Erythroblast (primary cell): ENCODE measurements at regions not wholly inside any gene's neighbourhood (a gene's known extent, or its start where the extent isn't known, plus 50 kb on each side); places are given as distances from the start of the nearest gene placed in this dataset.

Experiments used
- DNase-seq, 2 experiments: peaks; one replicate each; lab custom pipeline; 2025; lab: John Stamatoyannopoulos, UW
- GATA1 ChIP-seq: IDR thresholded peaks from 2 replicates; pipeline ENCODE4 v1.6.1; 2011; ENCODE audit warnings: low read depth, mild to moderate bottlenecking, control low read depth, low read length, moderate library complexity
- POLR2A ChIP-seq: IDR thresholded peaks from 2 replicates; pipeline ENCODE4 v1.6.1; 2011; ENCODE audit warnings: mild to moderate bottlenecking, low read length

- TF ChIP-seq POLR2A (no peak), GATA1 (no peak)
- DNase-seq = no peak
Observed at GRCh38 chr16:85476389-85476788, 136.7 kb upstream of the GSE1 start.

GRCh38 chr16:85477801-85478363 lies 135.2 kb upstream of the GSE1 start:
- no peak for DNase-seq
- no peak for TF ChIP-seq POLR2A
- no peak for TF ChIP-seq GATA1

GRCh38 chr16:85479972-85480726 lies 133.0 kb upstream of the GSE1 start:
- no peak for TF ChIP-seq POLR2A
- no peak for TF ChIP-seq GATA1
- peak; percentile 39 to 48 for DNase-seq

- DNase-seq = no peak
- TF ChIP-seq GATA1 (no peak), POLR2A (no peak)
Observed at GRCh38 chr16:85480727-85481101, 132.4 kb upstream of the GSE1 start.

GRCh38 chr16:85481206-85481605 lies 131.9 kb upstream of the GSE1 start:
- no peak for DNase-seq
- TF ChIP-seq POLR2A (no peak), GATA1 (no peak)

- TF ChIP-seq POLR2A = no peak
- TF ChIP-seq GATA1 = no peak
- DNase-seq = no peak
Observed at GRCh38 chr16:85481738-85482137, 131.4 kb upstream of the GSE1 start.

GRCh38 chr16:85483424-85483823 lies 129.7 kb upstream of the GSE1 start:
- no peak for TF ChIP-seq GATA1
- no peak for TF ChIP-seq POLR2A
- DNase-seq = no peak

- DNase-seq = no peak
- TF ChIP-seq POLR2A (no peak), GATA1 (no peak)
Observed at GRCh38 chr16:85484347-85485300, 128.5 kb upstream of the GSE1 start.

GRCh38 chr16:85485379-85485778 lies 127.7 kb upstream of the GSE1 start:
- no peak for DNase-seq
- TF ChIP-seq GATA1 = no peak
- TF ChIP-seq POLR2A = no peak

- no peak for DNase-seq
- TF ChIP-seq POLR2A (no peak), GATA1 (no peak)
Observed at GRCh38 chr16:85486256-85486915, 126.7 kb upstream of the GSE1 start.

- no peak for TF ChIP-seq POLR2A
- no peak for TF ChIP-seq GATA1
- no peak for DNase-seq
Observed at GRCh38 chr16:85488414-85488813, 124.7 kb upstream of the GSE1 start.

- no peak for DNase-seq
- TF ChIP-seq POLR2A = no peak
- no peak for TF ChIP-seq GATA1
Observed at GRCh38 chr16:85490407-85491057, 122.6 kb upstream of the GSE1 start.
